GM21367 (cell line): ENCODE measurements at regions not wholly inside any gene's neighbourhood (a gene's known extent, or its start where the extent isn't known, plus 50 kb on each side); places are given as distances from the start of the nearest gene placed in this dataset.
A peak's percentile ranks its signal among the peaks of the same experiment; 100 is the strongest.

Experiments used
- ATAC-seq: cut with Tn5 transposase; IDR thresholded peaks from one replicate; pipeline ENCODE4 v1.9.1; 2021; ENCODE audit not compliant: unreplicated experiment

DNA sequence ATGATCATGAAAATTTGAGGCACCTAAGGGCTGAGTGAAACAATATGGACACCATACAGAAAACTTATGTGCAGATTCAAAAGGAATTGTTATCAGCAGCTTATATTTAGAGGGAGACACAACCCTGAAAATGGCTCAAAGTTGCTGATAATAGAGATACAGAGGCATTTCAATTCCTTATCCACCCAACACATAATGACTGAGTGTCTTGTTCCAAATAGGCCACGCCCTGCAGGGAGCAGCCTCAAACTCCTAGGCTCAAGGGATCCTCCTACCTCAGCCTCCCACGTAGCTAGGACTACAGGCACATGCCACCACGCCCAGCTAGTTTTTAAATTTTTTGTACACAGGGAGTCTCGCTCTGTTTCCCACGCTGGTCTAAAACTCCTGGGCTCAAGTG is 79.0 kb downstream of the LBH start:
- ATAC-seq: no peak

DNA sequence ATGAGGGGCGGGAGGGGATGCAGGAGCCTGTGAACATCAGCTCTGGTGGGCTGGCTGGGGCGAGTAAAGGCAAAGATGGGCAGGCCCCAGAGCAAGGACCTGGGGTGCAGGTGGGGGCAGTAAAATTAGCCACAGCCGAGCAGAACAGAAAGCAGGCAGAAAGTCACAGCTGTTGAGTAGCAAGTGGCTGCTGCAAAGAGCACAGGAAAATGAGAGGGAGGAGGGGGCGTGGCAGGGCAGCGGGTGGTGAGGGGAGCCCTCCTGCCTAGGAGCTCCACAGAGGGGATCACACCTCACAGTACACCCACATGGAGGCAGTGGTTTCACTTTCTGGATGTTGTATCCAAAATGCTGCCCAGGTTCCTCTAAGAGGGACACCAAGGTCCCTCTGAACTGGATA is 79.6 kb downstream of the LBH start:
- peak; percentile 77 for ATAC-seq

DNA sequence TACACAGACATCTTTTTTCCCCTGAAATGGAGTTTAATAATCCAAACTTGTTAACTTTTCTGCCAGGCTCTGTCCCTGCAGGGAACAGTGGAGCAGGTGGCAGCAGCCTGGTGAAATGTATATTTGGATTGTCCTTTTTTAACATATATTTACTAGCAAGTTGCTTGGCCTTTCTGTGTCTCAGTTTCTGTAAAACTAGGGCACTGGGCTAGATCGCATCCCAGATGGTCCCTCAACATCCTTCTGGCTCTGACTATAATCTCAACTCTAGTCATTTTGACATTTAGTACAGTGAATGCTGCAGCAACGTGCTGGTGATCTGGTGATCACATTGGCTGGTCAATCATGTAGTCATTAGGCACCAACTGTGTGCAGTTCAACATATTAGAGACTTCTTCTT is 80.4 kb downstream of the LBH start:
- ATAC-seq: no peak

DNA sequence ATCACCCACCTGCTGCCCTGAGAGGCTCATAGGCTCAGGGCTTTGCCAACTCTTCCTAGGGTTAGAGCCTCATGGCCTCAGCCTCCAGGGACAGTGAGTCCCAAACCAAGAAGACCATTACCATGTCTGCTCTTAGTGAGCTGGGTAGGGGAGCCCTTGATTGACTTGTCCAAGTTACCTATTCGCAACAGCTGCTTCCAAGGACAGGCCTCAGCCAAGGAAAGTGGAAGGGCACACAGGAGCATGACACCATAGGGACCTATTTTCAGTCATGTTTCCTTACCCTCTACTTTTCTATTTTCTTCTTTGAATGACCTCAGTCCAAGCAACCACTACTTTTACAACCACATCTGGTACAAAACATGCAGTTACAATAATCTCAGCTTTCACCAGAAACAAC is 81.6 kb downstream of the LBH start:
- no peak for ATAC-seq

DNA sequence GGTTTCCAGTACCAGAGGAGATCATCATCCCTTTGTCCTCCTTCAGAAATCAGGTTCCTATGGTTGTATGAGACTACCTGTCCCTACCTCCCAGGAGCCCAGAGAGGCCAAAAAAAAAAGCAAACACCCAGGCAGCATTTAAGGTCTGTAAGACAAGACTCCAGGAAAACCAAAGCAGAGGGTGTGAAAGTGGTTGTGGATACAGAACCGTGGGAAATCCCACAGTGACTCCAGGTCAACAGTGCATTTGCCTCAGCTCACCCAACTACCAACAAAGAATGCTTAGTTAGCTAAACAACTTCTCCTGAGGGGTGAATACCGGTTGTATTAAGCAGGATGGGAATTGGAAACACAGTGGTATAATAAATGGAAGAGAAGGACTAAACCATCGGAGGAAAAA is 83.6 kb downstream of the LBH start:
- no peak for ATAC-seq

DNA sequence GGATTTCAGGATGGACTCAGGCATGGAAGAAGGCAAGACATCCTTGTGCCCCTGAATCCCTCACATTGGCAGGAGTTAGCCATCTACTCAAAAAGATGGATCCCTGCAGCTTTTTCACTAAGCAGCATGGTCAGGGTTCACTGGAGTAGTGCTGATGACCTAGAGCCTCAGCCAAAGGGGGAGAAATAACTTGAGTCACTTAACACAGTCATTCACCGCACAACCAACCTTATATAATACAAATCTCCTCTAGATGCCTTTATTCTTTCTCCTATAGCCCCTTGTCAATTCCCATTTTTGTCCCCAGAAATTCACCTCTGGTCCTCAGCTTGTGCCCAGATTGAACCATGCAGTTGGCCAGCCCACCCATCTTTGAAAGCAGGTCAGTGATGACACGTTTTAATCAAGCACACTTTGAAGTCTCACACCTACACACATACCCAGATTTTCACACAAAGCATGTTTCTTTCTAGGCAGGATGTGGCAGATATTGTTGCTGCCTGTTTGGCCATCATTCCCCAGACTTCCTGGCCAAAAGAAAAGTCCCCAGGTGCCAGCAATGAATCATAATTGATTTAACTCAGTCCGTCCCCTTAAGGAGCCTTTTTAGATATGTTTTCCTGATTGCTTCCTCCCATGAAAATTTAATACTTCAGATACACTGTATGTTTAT is 84.2 kb downstream of the LBH start:
- ATAC-seq: no peak

DNA sequence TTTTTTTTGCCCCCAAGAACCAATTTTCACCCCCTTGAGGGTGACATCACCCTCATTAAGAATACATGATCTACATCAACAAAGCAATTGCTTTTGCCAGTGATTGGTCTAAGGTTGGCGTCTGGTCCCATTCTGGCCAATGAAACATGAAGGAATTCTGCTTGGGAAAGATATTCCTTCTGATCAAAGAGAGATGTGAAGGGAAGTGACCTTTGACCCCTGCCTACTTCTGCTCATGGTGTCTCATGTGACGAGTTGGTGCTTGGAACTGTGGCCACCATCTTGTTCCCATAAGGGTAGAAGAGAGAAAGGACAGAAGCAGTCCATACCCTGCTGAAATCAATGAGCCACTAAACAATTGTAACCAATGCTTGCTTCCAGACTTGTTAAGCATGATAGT is 85.1 kb downstream of the LBH start:
- ATAC-seq: no peak

DNA sequence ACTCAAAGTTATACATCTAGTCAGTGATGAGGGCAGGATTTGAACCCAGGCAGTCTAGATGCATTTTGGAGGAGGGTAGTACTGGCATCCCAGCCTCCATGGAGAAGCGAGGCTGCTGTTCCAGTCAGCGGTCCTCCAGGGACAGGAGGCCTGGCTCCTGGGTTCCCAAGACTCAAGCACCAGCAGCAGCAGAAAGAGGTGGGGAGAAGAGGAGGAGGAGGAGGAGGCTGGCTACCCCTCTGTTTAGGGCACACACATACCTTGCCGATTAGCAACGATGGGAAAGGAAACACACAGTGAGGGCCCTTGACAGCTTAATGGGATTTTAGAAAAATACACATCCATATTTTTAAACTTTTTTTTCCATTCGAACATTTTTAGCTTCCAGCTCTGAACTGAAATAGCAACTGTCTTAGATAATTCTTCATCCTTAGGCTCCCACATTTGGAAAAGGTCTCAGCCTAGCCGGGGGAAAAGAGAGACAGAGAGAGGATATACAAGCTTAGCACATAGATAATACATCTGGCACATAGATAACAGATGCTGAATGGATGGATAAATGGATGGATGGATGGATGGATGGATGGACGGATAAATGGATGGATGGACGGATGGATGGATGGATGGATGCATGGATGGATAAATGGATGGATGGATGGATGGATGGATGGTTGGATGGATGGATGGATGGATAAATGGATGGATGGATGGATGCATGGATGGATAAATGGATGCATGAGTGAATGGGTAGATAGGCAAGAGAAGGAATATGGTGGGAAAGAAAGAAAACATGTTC is 87.9 kb downstream of the LBH start:
- no peak for ATAC-seq

DNA sequence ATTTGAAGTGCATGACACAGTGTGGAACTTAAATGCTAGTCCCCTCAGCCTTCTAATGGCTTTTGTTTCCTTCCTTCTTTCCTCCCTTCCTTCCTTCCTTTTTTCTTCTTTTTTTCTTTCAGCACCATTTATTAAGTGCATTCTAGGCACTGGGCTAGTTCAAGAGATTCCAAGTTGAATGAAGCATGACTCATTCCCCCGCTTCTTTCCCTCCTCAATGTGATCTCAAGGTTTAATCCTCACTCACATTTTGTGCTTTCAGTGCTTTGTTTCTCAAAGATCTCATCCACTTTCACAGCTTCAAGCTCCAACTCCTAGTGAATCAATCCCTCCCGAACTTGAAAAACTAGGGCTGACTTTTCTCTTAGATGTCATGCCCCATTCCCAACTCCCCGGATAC is 90.1 kb downstream of the LBH start:
- ATAC-seq: no peak

DNA sequence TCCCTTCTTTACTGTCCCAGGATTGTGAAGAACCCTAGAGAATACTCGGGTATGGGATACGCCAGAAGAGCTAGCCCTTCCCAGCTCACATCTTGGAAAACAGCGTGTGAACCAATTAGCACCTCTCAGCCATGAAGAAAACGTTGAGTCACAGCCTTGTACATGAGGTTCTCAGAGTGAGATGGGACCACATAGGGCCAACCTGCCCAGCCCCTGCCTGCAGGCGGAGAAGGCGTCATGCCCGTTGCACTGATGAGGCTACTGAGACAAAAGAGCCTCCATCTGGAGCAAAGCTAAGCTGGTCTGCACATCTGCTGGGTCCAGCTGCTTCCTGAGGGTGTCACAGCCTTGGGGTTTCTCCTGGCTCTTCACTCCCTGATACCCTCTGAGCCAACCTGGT is 92.2 kb downstream of the LBH start:
- no peak for ATAC-seq

DNA sequence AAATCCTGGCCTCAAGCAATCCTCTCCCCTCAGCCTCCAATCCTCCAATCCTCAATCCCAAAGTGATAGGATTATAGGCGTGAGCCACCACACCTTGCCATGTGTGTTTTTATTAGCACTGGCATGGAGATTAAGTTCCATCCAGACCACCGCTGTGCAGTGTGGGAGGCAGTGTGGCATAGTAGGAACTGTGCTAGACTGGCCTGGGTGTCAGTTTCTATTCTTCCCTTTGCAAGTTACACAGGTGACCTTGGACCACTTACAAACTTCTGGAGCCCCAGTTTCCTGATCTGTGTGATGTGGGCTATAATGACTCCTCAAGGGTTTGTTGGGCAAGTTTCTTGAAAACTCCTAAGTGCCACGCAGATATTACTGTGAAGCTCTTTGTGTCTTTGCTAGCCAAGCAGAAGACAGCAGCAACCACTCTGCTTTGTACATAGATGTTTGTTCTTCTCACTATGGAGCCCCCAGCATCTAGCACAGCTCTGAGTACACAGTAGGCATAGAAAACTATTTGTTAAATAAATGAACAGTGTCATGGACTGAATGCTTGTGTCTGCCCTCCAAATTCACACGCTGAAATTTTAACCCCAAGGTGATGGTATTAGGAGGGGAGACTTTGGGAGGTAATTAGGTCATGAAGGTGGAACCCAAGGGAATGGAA is 93.0 kb downstream of the LBH start:
- ATAC-seq: no peak

DNA sequence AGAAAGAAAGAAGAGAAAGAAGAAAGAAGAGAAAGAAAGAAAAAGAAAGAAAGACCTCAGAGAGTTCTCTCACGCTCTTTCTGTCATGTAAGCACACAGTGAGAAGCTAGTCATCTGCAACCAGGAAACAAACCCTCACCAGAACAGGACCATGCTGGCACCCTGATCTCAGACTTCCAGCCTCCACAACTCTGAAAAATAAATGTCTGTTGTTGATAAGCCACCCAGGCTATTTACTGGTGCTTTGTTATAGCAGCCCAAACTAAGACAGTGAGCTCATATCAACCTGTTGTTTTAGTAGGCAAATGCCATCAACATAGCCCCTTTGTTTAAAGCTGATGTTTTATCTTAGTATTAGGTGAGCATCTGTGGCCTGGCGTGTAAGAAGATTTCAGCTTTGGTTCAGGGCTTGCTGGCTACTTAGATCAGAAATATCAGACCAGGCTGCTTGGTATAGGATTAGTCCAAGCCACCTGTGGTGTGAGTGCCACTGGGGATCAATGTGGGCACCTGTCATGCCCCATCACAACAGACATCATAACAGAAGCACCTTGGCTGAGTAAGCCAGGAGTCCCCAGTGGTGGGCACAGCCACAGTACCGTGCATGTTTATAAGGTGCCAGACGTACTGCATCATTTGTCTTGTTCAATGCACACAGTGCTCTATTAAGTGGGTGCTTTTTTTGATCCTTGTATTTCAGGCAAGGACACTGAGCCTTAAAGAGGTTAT is 94.4 kb downstream of the LBH start:
- no peak for ATAC-seq

DNA sequence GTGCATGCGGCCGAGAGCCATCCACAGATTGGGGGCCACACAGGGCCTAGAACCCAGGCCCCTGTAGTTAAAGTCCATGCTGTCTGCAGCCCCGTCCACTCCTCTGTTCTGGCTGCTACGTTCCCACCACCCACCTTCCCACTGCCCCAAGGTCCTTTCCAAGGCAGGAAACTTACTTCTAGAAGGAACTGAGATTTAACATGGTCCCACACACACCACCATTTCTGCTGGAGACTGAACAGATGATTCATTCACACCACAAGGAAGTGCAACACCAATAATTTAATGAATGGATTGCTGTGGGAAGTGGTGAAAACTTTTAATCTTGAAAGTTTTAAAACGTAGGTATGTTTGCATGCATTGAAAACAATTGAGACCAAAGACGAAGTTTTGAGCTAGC is 95.2 kb downstream of the LBH start:
- no peak for ATAC-seq

DNA sequence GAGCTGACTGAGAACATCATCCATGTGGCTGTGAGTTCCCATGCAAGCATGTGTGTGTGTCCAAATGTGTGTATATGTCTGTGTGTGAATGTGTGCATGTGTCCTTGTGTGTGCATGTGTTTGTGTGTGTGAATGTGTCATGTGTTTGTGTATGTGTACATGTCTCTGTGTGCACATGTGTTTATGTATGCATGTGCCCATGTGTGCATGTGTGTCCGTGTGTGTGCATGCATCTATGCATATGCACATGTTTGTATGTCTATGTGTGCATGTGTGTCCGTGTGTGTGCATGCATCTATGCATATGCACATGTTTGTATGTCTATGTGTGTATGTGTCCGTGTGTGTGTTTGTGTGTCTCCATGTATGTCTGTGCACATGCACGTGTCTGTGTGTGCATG is 99.7 kb downstream of the LBH start:
- ATAC-seq: no peak

DNA sequence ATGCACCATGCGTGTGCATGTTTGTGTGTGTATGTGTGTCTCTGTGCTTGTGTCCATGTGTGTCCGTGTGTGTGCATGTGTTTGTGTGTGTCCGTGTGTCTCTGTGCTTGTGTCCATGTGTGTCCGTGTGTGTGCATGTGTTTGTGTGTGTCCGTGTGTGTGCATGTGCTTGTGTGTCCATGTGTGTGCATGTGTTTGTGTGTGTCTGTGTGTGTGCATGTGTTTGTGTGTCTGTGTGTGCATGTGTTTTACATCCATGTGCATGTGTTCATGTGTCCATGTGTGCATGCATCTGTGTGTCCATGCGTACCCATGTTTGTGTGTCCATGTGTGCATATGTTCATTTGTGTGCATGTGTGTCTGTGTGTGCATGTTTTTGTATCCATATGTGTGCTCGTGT is 100.5 kb downstream of the LBH start:
- ATAC-seq: no peak

DNA sequence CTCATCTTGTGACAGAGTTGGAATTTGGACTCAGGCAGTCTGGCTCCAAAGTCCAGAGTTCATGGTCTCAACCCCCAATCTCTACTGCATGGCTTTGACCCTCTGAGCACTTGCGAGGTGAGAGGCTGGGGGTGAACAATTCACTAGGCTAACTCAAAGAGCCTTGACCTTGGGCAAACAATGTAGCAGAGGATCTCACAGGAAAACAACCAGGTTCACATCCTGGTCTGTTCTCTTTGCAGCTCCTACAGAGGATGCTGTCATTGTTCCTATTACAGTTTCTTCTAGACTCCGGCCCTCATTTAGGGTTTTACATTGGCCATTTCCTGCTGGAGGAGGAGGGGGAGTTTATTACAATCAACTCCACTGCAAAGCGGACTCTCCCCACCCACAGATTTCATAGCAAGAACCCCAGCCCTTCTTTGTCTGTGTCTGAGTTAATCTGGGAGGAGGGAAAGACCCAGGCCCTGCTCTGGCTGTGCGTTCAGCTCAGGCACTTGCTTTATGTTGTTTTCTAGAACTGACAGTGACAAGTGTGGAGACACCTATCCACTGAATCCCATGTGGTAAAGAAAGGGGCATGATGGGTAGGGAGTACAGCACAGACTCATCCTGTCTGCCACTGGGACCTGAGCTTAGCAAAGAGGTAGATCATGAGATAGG is 101.6 kb downstream of the LBH start:
- no peak for ATAC-seq

DNA sequence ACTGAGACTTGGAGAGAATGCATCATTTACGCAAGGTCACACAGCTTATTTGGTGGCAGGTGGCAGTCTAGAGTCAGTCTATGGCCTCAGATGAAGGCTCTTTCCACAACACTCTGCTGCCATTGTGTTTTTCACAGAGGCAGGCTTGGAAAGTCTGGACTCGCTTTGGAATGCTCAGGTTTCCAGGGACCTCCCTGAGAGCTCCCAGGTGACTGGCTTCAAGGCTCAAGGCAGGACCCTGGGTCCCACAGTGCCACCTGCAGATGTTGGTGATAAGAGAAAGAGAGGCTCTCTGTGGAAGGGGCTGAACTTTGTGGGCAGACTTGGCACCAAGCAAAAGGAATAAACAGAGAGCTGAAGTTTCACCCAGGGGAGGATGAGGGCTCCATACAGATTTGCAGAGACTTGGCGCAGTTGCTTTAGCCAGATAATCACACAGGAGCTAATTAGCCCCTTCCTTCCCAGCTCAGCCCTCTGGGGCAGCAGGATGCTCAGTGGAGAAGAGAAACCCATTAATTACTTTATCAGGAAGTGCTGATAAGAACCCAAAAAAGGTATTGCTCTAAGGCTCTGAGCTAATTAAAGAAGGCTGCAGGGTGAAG is 103.5 kb downstream of the LBH start:
- no peak for ATAC-seq

DNA sequence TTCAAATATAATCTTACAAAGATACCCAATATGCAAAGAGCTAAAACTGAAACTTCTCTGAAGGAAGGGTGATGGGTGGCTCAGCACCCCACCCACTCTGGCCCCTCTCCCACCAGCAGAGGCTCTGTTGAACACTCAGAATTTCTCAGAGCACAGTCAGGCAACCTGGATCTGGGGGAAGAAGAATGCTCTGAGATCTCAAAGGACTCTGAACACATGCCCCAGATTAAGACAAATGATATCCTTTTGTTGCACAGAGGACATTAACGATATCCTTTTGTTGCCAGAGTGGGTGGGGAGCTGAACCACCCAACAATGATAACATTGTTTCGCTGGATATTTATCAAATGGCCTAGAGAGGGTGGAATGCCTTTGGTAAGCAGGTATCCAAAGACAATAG is 104.8 kb downstream of the LBH start:
- no peak for ATAC-seq

DNA sequence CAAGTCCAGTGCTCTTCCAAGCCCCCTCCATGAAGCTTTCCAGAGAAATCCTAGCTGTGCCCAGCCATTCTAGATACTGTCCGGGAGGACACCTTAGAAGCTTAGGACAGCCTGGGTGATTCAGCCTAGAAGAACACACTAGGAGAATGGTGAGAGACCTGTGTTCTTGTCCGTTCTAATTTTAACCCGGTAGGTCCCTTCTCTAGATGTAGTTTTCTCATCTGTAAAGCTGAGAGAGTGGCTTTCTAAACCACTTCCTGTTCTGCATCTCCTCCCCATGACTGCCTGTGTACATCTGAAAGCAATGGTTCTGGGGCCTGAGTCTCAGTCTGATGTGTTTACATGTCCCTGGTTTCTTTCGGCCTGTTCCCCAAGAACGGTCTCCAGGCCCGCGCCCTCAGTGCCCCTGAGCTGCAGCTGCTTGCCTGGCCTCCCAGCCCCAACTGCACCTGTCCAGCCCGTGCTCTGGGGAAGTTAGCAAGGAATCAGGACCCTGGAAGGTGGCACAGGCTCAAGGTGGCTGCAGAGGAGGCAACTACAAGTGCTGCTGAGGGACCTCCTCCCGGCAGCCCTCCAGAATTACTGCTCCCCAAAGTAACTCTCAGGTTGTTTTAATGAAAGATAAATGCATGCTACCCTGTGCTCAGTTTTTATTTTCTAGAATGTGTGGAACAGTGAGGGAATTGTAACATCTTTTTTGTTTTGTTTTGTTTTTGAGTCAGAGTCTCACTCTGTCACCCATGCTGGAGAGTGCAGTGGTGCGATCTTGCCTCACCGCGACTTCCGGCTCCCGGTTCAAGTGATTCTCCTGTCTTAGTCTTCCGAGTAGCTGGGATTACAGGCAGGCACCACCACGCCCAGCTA is 105.9 kb downstream of the LBH start:
- peak; percentile 86 for ATAC-seq

DNA sequence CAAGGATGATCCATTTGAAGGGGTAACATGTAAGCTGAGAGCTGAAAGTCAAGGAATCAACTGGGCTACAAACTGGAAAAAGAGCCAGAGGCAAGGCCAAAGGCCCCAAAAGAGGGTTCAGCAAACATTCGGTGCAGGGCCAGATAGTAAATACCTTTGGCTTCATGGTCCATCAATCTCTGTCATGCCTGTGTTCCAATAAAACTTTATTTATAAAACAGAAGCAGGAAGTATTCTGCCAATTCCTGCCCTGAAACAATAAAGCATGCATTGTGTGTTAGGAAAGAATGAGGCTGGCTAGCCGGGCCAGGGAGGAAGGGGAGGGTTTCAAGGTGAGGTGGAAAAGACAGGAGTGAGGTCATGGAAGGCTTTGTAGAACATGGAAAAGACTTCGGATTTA is 107.1 kb downstream of the LBH start:
- ATAC-seq: no peak
